ENCODE measurements at regions not wholly inside any gene's neighbourhood (a gene's known extent, or its start where the extent isn't known, plus 50 kb on each side); places are given as distances from the start of the nearest gene placed in this dataset.
"Not testable (repeated sequence)": the region's sequence is repeated elsewhere in the genome, so short reads cannot be mapped to it uniquely, and the experiment has no call there.

GRCh38 chr11:121362955-121363354, 70.4 kb downstream of the SC5D start:
- not testable (repeated sequence) for TF ChIP-seq POLR2A, CTCF, POLR2AphosphoS5 (IDR thresholded peaks at IDR 0.05)
